ENCODE measurements at regions not wholly inside any gene's neighbourhood (a gene's known extent, or its start where the extent isn't known, plus 50 kb on each side); places are given as distances from the start of the nearest gene placed in this dataset.
"Not testable (repeated sequence)": the region's sequence is repeated elsewhere in the genome, so short reads cannot be mapped to it uniquely, and the experiment has no call there.

DNA sequence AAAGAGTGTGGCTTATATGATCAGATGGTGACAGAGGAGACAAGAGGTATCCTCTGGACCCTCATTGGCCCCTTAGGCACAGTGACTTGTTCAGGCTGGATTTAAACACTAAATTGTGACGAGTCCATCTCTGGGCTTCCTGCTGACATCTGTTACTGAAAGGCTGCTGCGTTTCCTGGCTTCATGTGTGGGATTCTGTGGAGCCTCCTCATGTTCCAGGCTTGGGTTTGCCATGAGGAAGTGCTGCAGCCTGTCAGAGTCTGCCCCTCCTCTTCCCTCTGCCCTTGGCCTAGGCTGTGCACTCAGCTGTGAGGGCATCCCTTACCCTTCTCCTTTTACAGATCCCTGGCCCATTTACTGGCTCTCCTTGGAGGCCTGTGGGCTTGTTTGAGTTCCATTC is 159.1 kb upstream of the TTC29 start:
- no peak for DNase-seq

DNA sequence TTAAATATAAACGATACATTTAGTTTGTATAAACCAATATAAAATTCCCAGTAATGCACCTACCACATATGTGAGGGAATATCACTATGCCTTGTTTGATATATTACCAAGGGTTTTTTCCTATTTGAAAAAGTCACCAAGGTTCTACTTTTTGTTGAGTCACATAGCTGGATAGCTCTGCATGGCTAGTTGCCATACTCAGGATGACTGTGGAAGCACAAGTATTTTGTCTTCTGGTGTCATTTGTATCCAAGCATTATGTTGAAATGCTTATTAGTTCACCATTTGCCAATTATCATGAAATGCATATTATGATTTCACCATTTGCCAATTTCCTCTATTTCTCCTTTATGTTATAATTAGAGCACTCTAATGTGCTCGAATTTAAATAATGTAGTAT is 162.7 kb upstream of the TTC29 start:
- no peak for DNase-seq

DNA sequence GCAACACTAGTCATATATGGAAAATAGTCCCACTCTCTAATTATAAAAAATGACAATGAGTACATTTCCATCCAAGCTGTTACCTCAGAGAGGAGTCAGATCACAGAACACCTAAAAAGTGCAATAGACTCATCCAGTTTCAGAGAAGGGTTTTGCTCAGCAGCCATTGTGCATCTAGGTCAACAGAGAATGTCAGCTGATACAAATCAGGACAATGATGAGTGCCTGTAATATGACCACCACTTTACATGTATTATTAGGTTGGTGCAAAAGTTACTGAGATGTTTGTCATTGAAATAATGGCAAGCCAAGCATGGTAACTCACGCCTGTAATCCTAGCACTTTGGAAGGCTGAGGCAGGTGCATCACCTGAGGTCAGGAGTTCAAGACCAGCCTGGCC is 164.1 kb upstream of the TTC29 start:
- no peak for DNase-seq

DNA sequence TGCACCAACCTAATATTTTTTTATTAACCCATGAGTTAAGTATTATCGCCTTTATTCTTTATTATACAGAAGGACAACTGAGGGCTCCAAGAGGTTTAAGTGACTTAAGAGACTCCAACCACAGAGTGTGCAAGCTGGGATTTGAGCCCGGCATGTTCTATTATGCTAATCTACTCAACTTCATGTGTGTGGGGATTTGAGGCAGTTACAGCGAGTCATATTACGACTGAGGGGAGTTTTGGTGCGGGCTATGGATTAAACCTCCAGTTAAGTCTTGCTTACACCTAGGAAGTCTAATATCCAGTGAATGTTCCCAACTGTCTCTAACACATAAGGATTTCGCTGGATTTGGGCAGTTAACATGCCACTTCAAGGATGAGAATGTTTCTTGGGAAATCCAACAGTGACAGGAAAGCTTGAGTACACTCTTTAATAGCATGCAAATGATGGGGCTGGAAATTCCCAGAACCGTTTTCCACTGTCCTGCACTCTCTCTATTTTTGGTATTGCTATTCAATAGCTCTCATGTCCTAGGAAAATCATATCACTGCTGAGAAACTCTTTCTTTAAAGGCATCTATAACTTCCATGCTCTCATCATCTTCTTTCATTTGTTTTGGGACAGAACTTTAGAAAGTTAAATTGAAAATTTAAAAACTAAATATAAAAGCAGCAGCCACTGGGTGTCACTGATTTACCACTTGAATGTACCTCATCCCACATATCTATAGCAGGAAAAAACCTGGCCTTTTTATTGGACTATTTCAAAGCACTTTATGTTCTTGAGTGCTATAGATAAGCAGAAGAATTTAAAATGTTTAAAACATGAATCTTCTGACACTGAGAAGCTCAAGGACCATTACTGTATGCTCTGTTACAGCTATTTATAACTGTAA is 165.1 kb upstream of the TTC29 start:
- no peak for DNase-seq

DNA sequence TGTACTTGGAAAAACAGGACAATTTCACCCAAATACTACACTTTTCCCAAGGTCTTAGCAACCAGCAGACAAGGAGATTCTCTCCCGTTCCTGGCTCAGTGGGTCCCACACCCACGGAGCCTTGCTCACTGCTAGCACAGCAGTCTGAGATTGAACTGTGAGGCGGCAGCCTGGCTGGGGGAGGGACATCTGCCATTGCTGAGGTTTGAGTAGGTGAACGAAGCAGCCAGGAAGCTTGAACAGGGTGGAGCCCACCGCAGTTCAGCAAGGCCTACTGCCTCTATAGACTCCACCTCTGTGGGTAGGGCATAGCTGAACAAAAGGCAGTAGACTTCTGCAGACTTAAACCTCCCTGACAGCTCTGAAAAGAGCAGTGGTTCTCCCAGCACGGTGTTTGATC is 166.5 kb upstream of the TTC29 start:
- DNase-seq: not testable (repeated sequence)

DNA sequence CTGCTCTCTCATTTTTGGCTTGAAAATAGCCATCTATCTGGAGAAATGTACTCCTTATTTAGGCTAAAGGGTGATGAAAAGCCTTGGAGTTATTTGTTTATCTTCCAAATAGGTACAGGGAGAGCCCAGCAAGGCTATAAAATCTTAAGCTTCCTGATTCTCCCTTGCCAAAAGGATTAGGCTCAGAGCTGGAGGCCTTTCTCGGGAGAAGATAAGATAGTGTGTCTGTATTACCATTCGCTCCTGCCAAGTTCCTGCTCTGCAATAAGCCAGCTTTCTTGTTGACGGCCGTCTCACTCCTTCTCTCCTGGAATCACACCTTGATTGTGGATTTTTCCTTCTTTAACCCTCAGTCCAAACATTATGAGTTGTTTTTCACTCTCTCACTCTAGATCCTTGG is 171.8 kb upstream of the TTC29 start:
- DNase-seq: no peak

DNA sequence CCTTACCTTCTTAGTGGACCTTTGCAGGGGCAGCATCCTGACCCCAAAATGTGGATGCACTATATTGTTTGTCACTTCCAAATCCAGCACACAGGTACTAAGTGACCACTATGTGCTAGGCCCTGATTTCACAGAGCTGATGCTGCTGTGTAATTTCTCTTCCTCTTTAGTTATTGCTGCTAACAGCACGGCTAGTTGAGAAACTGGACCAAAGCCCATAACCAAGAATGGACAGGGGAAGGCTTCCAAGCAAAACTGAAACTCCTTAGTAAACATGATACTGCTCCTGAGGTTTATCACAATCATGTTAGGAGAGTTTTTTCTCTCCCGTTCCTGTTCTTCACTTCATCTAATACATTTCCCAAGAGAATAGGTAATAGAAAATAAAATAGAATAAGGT is 172.9 kb upstream of the TTC29 start:
- DNase-seq: no peak

DNA sequence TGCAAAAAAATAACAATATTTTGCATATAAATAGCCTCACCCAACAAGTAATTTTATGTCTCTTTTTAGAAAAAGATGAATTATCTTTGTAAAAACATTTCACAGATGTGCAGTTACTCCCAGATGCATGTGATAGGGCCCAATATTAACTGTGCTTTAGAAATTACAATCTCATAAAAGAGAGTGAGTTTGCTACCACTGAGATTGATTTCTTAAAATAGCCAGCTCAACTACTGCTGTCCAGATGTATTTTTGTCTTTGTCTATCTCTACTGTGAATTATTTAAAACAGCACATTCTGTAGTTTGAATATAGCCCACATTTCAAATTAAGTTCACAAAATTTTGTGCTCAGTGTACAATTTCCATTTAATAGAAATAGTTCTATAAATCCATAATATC is 177.0 kb upstream of the TTC29 start:
- DNase-seq: no peak

DNA sequence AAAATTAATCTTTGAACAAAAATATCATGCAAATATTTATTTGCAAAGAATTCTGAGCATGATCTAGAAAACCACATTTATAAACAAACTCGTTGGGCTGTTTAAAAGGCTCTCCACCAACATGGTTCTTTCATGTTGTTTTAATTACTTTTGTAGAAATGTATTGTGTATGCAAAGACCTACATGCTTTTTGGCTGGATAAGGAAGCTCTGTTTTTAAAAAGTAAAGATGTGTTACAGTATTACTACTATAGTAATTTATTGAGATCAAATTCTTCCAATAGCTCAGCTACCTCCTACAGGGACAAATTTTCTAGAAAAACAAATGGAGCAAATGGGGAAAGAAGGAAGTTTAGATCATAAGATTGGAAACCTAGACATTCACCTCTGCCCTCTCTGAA is 177.5 kb upstream of the TTC29 start:
- DNase-seq: no peak

DNA sequence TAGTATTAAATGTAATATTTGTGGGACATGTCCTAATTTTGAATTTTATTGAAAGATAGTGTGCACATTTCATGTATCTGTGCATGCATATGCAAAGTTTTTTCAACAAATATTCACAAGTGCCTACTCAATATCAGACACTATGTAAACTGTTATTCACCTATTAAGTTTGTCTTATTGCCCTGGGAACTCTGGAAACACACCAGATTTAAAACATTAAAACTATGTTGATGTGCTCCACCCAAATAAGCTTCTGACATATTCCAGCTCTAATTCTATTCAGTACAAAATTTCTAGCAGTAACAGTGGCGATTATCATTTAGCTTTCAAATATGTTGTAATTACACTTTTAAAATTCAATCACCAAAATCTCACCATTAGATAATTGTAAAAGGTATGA is 183.1 kb upstream of the TTC29 start:
- DNase-seq: no peak

DNA sequence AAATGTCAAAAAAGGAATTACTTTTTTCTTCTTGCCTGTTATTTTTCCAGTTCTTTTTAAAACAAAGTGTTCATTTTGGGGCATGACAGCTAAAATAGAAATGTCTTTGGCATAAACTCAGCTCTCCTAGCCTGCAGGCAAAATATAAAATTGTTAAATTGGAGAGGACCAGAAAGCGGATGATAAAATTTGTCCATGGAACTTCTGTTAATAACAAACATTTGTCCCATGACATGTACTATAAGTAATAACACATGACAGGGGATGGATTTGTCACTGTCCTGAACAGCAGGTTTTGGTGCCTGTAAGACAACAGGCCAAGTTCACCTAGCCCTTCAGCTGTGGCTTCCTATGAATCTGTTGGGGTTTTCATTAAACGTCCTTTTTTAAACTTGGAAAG is 184.0 kb upstream of the TTC29 start:
- DNase-seq: no peak

DNA sequence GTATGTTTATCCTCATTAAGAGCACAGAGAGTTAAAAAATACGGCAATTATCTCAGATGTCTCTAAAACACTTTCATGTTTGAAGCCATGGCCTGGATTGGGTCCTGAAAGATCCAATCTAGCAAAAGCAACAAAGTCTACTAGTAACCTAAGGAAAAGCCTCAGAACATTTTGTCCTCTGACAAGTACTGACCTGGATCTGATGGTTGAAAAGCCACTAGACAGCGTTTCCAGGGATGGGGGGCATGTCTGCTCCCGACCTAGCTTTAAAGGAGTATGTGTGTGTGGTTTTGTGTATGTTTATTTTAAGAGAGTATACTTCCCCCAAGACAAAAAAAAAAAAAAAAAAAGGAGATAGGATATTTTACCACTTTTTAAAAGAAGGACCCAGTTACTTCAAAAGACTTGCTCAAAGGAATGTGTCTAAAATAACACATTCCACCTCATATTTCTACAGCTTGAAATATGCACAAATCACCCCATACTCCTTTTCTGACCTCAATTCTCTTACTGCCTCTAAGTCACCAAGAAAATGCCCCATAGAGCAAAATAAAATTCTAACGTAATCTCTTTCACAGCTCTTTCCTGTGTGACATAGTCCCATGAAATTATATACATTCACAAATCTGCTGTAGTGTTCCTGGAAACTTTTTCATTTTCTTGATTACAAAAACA is 189.0 kb upstream of the TTC29 start:
- no peak for DNase-seq

DNA sequence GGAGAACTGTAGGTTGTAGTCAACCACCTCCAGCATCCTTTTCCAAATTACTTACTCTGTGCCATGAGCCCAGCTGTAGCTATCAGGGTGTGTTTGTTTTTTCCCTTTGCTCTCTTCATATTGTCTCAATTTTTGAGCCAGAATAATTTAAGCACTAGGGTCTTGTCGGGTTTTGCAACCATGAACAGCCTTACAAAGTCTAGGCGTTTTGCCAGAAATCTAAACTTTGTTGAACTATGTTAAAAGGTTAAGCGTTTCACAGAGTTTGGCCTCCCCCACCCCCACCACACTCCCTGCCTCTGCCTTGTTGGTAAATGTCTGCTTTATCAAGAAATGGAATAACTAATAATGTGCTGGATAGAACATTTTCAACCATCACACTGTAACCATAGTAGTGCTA is 190.6 kb upstream of the TTC29 start:
- no peak for DNase-seq

DNA sequence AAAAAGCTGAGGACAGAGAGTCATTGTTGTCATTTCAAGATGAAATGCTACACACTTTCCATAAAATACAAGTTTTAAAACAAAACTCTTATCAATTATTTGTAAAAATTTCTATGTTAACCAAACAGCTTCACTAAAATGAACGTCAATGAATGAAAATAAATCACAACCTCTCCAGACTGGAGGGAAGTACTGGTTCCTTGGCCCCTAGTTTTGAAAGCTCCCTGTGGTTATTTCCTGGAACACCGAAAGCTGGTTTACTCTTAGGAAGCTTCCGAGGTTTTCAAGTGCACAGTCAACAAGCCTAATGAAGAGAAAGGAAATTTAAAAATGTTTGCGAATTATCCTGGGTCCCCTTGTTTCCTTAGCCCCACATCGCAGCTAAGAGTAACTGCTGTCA is 191.1 kb upstream of the TTC29 start:
- DNase-seq: no peak

DNA sequence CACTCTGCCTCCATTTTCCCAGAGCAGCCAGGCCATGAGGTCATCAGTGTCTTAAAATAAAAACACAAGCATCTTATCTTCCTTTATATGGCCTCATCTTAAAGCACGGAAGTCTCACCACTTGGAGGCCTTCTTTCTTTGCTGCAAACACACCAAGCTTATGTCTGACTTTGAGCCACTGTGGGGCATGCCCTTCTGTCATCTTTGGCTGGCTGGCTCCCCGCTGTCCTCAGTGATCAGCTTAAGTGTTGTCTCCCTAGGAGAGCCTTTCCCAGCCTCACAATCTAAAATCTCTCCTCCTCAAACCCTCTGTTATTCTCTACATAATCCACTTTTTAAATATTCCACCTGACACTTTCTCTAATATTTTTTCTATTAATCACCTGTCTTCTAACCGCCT is 191.6 kb upstream of the TTC29 start:
- no peak for DNase-seq

DNA sequence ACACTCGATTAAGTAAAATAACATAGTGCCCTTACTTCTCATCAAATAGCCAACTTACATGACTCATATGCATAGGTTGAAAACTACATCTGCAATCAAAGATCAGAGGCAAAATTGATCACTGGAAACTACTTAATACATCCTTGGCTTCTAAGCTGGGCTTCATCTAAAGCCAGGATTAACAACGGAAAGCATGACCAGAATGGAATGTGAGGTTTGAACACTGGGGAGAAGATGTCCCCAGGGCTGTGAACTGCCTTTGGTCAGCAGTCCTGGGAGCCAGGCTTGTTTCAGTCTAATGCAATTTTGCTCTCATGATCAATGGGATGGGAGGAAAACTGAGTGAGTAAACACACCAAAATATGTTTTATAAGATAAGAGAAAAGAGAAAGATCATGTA is 192.5 kb upstream of the TTC29 start:
- DNase-seq: no peak

DNA sequence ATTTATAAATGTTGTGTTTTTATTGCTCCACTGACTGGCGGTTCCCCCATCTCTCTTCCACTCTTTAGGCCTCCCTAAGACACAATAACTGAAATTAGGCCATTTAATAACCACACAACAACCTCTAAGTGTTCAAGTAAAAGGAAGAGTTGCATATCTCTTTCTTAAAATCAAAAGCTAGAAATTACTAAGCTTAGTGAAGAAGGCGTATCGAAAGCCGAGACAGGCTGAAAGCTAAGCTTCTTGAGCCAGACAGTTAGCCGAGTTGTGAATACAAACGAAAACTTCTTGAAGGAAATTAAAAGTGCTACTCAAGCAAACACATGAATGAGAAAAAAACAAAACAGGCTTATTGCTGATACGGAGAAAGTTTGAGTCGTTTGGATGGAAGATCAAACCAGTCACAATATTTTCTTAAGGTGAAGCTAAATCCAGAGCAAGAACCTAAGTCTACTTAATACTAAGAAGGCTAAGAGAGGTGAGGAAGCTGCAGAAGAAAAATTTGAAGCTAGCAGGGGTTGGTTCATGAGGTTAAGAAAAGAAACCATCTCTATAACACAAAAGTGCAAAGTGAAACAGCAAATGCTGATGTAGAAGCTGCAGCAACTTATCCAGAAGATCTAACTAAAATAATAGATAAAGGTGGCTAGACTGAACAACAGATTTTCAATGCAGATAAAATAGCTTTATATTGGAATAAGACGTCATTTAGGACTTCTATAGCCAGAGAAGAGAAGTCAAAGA is 194.0 kb upstream of the TTC29 start:
- DNase-seq: no peak

DNA sequence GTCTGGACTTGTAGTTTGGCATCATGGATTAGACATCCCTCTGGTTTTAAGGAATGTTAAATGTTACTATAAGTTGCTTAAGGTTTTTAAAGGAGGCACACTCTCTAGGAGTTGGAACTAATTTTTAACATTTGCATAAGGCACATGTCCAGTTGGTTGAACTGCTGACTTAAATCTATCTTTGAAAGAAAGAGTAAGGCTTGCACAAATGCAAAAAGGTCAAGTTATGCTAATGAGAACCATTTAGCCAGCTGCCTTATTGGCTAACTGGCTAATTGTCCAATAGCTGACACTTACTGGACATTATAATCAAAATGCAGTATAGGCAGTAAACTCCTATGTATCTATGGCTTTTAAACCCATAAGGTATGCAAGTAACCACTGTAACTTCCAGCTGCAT is 206.1 kb upstream of the TTC29 start:
- DNase-seq: no peak

DNA sequence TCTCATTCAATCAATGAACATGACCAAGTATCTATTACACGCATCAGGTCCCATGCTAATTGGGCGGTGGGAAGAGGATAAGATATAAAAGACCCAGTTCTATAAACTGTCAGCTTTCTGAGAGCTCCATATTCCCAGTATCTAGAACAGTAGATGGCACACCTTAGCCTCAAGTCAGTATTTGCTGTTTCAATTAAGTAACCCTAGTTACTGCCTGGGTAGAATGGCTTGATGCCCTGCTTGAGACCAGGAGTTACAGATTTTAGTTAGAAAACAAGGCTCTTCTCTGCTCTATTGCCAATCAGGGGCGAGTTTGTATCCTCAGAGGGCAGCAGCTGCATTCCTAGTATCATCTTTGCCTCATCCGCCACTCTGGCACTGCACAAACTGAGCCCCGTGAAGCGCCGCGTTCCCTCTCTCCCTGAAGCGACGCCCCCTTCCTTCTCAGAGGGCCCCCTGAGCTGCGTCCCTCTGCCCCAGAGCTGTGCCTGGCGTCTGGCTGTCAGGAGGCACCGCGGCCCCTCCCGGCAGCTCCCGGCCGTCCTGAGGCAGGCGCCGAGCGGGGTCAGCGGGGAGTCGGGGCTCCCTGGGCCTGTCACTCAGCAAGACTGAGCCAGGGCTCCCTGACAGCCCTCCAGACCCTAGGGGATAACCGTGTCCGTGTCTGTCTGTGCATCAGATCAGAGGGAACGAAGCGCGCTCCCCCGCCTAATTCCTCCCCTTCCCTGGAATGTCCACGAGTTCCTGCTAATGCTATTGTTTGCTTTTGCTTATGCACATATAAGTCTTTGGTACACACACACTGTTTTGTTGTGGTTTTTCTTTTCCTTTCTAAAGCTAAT is 212.4 kb upstream of the TTC29 start:
- DNase-seq: no peak

DNA sequence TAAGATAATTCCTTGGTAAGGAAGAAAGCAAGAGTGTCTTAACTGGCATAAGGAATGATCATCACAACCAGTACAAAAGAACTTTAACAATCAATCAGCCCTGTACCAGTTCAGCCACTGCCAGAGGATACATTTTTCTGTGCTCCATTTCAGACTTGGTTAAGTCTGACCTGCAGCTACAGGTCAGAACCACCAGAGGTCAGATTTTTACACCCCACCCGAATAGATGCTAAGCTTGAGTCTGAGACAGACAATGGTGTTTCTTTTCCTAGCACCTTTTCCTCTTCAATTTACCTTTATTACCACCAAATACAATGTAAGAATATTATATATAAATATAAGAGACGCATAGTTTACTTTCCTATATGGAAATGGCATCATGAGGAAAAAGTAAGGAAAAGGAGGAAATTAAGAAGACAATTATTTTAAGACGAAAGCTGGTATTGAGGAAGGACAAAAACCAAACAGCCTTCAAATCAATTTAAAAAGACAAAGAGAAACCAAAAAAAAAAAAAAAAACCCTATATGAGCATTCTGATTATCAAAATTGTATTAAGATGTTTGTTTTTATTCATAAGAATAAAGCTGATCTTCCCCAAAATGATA is 215.3 kb upstream of the TTC29 start:
- peak; percentile 21 to 29 (median 27) for DNase-seq

DNA sequence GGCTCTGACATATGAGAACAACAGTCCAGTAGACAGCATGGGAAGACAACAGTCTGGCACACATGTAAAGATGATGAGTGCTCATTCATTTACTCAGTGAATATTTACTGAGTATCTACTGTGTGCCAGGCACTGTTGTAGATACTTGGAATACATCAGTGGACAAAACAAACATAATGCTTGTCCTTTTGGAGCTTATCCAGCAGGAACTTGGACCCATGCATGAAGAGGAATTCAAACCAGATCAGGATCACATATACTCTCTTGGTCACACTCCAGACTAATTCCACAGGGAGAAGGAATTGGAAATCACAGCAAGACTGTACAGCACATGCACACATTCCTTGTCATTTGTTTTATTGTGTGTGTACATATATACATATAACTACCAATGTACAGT is 217.6 kb upstream of the TTC29 start:
- DNase-seq: no peak

DNA sequence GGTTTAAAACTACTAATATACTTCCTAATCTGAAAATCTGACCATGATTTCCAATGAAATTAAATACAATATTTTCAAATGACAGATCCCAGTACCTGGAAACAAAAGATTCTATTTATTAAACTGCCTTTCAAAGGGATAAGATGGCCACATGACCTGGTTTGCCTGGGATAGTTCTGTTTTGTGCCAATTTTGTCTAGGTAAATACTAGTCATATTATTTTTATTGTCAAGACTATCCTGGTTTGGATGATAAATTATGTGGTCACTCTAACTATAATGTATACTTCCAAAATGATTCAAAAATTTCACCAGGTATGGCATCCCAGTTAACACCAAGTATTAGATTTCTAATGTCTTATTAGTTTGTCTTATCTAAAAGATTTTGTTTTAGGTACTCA is 222.5 kb upstream of the TTC29 start:
- not testable (repeated sequence) for DNase-seq

DNA sequence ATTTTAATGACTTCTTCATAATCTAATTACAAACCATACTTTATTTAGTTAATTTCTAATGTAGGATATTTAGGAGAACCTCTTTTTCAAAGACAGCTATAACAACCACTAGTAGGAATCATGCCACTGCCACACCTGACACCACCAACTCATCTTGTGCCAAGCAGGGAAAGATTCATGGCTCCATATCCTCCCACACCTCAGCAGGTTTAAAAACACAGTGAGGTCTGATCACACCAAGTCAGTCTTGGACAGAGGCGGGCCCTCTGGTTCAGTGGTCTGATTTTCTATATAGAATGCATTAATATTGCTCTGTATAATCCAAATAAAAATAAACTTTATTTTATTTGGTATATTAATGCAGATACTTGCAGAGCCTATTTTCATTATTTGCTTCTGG is 227.7 kb upstream of the TTC29 start:
- no peak for DNase-seq
